ENCODE measurements at regions not wholly inside any gene's neighbourhood (a gene's known extent, or its start where the extent isn't known, plus 50 kb on each side); places are given as distances from the start of the nearest gene placed in this dataset.

GRCh38 chr11:15886299-15886698 is 470.0 kb downstream of the SOX6 start:
- Histone ChIP-seq H2AK5ac (ENCODE audit: insufficient read length, low read length) (no peak overlapping the region), H3K79me2 (ENCODE audit: insufficient read depth, low read length) (no peaks in the 10 kb centered on the region), H3K79me1 (ENCODE audit: insufficient read depth, low read depth, low read length, poor library complexity, severe bottlenecking) (no peaks in the 10 kb centered on the region), H2BK20ac (ENCODE audit: low read depth, low read length, poor library complexity, severe bottlenecking) (no peak overlapping the region), H3K23ac (ENCODE audit: insufficient read length, low read depth, low read length) (no peak overlapping the region), H3K9ac (ENCODE audit: extremely low read depth, insufficient read length, low read length) (no peak overlapping the region), H3K14ac (ENCODE audit: insufficient read depth, low read length) (no peak overlapping the region), H3K9me3 (ENCODE audit: control insufficient read depth, low read depth, low read length) (no peaks in the 10 kb centered on the region), H2BK5ac (ENCODE audit: insufficient read length, low read length) (no peak overlapping the region), H4K8ac (replicated peaks; ENCODE audit: insufficient read length, low read depth, low read length) (no peak overlapping the region), H4K91ac (ENCODE audit: insufficient read length, low read depth, low read length) (no peak overlapping the region), H3K23me2 (ENCODE audit: insufficient read length, low read depth, low read length, poor library complexity, severe bottlenecking) (no peaks in the 10 kb centered on the region), H3K4me1 (ENCODE audit: insufficient read depth, low read length) (no peaks in the 10 kb centered on the region), H3K27me3 (ENCODE audit: insufficient read depth, low read length) (no peaks in the 10 kb centered on the region), H4K20me1 (ENCODE audit: control insufficient read depth, insufficient read depth, insufficient read length) (no peaks in the 10 kb centered on the region), H3K4me2 (ENCODE audit: insufficient read depth, insufficient read length, low read length) (no peak overlapping the region), H3K56ac (ENCODE audit: insufficient read length, low read depth, low read length) (no peak overlapping the region), H2BK15ac (ENCODE audit: low read depth, low read length) (no peak overlapping the region), H3T11ph (ENCODE audit: low read length) (no peak overlapping the region), H3K18ac (ENCODE audit: insufficient read length, low read depth, low read length) (no peak overlapping the region), H2AFZ (ENCODE audit: low read length) (no peak overlapping the region), H3K4ac (ENCODE audit: low read depth, low read length) (no peak overlapping the region), H3K27ac (ENCODE audit: insufficient read length, low read depth, low read length) (no peak overlapping the region), H2BK12ac (ENCODE audit: insufficient read length, low read depth, low read length) (no peak overlapping the region), H4K5ac (ENCODE audit: insufficient read length, low read depth, low read length) (no peak overlapping the region), H2BK120ac (ENCODE audit: low read depth, low read length, poor library complexity, severe bottlenecking) (no peak overlapping the region)
- DNase-seq = no peak
- no peaks in the 10 kb centered on the region; a peak in 1 of 5 replicates for H3K9me3 Mint-ChIP-seq
- peaks cover 11 to 12% of the 10 kb centered on the region in 2 experiments for H3K4me1 Mint-ChIP-seq
- no CpG with 5 or more reads among the region's 4 CpGs for WGBS (ENCODE audit: extremely low coverage, insufficient read length, low lambda C conversion rate)
- TF ChIP-seq CTCF (conservative IDR thresholded peaks at IDR 0.05) = no peak
- no peak overlapping the region for H3K4me3 Mint-ChIP-seq
- H3K27ac Mint-ChIP-seq = no peak overlapping the region
- H3K27me3 Mint-ChIP-seq (ENCODE audit: low read depth) = peaks cover 8% of the 10 kb centered on the region
- H3K36me3 Mint-ChIP-seq (ENCODE audit: insufficient read depth in 1 of 3, low read depth in 3 of 3) = no peaks in the 10 kb centered on the region

All from H9 (cell line).